Effector memory CD8-positive, alpha-beta T cell (primary cell): ENCODE measurements at regions not wholly inside any gene's neighbourhood (a gene's known extent, or its start where the extent isn't known, plus 50 kb on each side); places are given as distances from the start of the nearest gene placed in this dataset.

Experiments
- ATAC-seq: fragments of 150-1000 bp; cut with Tn5 transposase; replicated peaks from 2 replicates; pipeline ENCODE4 v1.10.0; 2021; ENCODE audit warnings: mild to moderate bottlenecking, moderate library complexity
- DNase-seq, 3 experiments: peaks; one replicate each; pipeline ENCODE4 v3.0.0; 2021
- H3K27ac Mint-ChIP-seq, 2 donors: one replicate each; pipeline ENCODE4 v1.8.0; 2022; ENCODE audit warnings: mild to moderate bottlenecking in 2 of 2, mixed read lengths in 2 of 2, moderate library complexity in 2 of 2
- H3K27me3 Mint-ChIP-seq, 2 donors: one replicate each; pipeline ENCODE4 v1.8.0; 2022; ENCODE audit warnings: mixed read lengths in 2 of 2
- H3K36me3 Mint-ChIP-seq: one replicate; pipeline ENCODE4 v1.8.0; 2022; ENCODE audit warnings: mild to moderate bottlenecking, moderate library complexity, mixed read lengths; ENCODE audit not compliant: insufficient read depth
- H3K4me1 Mint-ChIP-seq, 2 donors: one replicate each; pipeline ENCODE4 v1.8.0; 2022; ENCODE audit warnings: low read depth in 2 of 2, mixed read lengths in 2 of 2
- H3K4me3 Mint-ChIP-seq, 2 donors: one replicate each; pipeline ENCODE4 v1.8.0; 2022; ENCODE audit warnings: mild to moderate bottlenecking in 2 of 2, mixed read lengths in 2 of 2, moderate library complexity in 2 of 2
- H3K9me3 Mint-ChIP-seq, 2 donors: one replicate each; pipeline ENCODE4 v1.8.0; 2022; ENCODE audit warnings: mixed read lengths in 2 of 2

- Mint-ChIP-seq H3K4me3 (no peak overlapping the region), H3K27me3 (no peaks in the 10 kb centered on the region), H3K9me3 (peaks cover 2 to 7% of the 10 kb centered on the region in 2 donors), H3K27ac (no peak overlapping the region), H3K4me1 (no peaks in the 10 kb centered on the region), H3K36me3 (no peaks in the 10 kb centered on the region)
- ATAC-seq = no peak
- no peak for DNase-seq
These were observed 89.4 kb upstream of the TLL1 start for GRCh38 chr4:165783626-165784025.

GRCh38 chr4:165784672-165785071 is 88.4 kb upstream of the TLL1 start:
- Mint-ChIP-seq H3K9me3 (peaks cover 2 to 7% of the 10 kb centered on the region in 2 donors), H3K27ac (no peak overlapping the region), H3K4me3 (no peak overlapping the region), H3K27me3 (no peaks in the 10 kb centered on the region), H3K36me3 (no peaks in the 10 kb centered on the region), H3K4me1 (no peaks in the 10 kb centered on the region)
- ATAC-seq (no peak), DNase-seq (no peak)

- DNase-seq = no peak
- ATAC-seq = no peak
- Mint-ChIP-seq H3K27me3 (no peaks in the 10 kb centered on the region), H3K9me3 (peaks cover 2 to 7% of the 10 kb centered on the region in 2 donors), H3K4me3 (no peak overlapping the region), H3K36me3 (no peaks in the 10 kb centered on the region), H3K27ac (no peak overlapping the region), H3K4me1 (no peaks in the 10 kb centered on the region)
These were observed 87.7 kb upstream of the TLL1 start for GRCh38 chr4:165785337-165785736.

- H3K4me3 Mint-ChIP-seq = no peak overlapping the region
- no peaks in the 10 kb centered on the region for H3K9me3 Mint-ChIP-seq
- no peak overlapping the region for H3K27ac Mint-ChIP-seq
- H3K36me3 Mint-ChIP-seq = no peaks in the 10 kb centered on the region
- no peak for DNase-seq
- ATAC-seq = no peak
- no peaks in the 10 kb centered on the region for H3K27me3 Mint-ChIP-seq
- no peaks in the 10 kb centered on the region for H3K4me1 Mint-ChIP-seq
These were observed 85.3 kb upstream of the TLL1 start for GRCh38 chr4:165787516-165788274.

- Mint-ChIP-seq H3K9me3 (no peaks in the 10 kb centered on the region), H3K27ac (no peak overlapping the region), H3K4me1 (no peaks in the 10 kb centered on the region), H3K27me3 (no peaks in the 10 kb centered on the region), H3K4me3 (no peak overlapping the region), H3K36me3 (no peaks in the 10 kb centered on the region)
- DNase-seq (no peak), ATAC-seq (no peak)
These were observed 84.2 kb upstream of the TLL1 start for GRCh38 chr4:165788686-165789463.

- ATAC-seq (no peak), DNase-seq (no peak)
- Mint-ChIP-seq H3K27ac (no peak overlapping the region), H3K4me3 (no peak overlapping the region), H3K36me3 (no peaks in the 10 kb centered on the region), H3K9me3 (peaks cover 7 to 9% of the 10 kb centered on the region in 2 donors), H3K27me3 (no peaks in the 10 kb centered on the region), H3K4me1 (no peaks in the 10 kb centered on the region)
These were observed 79.8 kb upstream of the TLL1 start for GRCh38 chr4:165793236-165793635.

DNA sequence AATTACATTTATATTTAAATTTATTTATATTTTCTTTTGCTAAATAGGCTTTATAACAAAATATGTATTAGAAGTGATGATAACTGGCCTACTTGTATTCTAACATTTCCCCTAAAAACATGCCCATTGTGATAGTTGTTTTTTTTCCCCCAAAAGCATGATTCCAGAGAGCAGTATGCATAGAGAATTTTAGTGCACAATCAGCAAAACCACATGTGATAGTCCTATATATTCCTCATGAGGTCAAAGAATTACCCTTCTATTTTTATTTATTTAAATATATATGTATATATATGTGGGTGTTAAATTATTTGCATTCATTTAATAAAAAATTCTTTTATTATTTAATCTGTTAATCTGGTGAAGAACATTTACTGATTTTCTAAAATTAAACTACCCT is 78.2 kb upstream of the TLL1 start:
- no peaks in the 10 kb centered on the region for H3K36me3 Mint-ChIP-seq
- H3K4me1 Mint-ChIP-seq = no peaks in the 10 kb centered on the region
- no peak for ATAC-seq
- H3K27me3 Mint-ChIP-seq = no peaks in the 10 kb centered on the region
- no peak overlapping the region for H3K27ac Mint-ChIP-seq
- no peak for DNase-seq
- H3K4me3 Mint-ChIP-seq = no peak overlapping the region
- H3K9me3 Mint-ChIP-seq = peaks cover 7 to 9% of the 10 kb centered on the region in 2 donors

- no peaks in the 10 kb centered on the region for H3K27me3 Mint-ChIP-seq
- H3K4me3 Mint-ChIP-seq = no peak overlapping the region
- ATAC-seq = no peak
These were observed 73.6 kb upstream of the TLL1 start for GRCh38 chr4:165799384-165799815.

GRCh38 chr4:165802452-165802851 is 70.6 kb upstream of the TLL1 start:
- Mint-ChIP-seq H3K36me3 (no peaks in the 10 kb centered on the region), H3K9me3 (peaks cover 3 to 5% of the 10 kb centered on the region in 2 donors), H3K4me1 (no peaks in the 10 kb centered on the region), H3K4me3 (no peak overlapping the region), H3K27me3 (no peaks in the 10 kb centered on the region), H3K27ac (no peak overlapping the region)
- ATAC-seq = no peak
- no peak for DNase-seq

More at GRCh38 chr4:165799384-165799815, 73.6 kb upstream of the TLL1 start:
- Mint-ChIP-seq H3K36me3 (no peaks in the 10 kb centered on the region), H3K9me3 (peaks cover 5 to 9% of the 10 kb centered on the region in 2 donors), H3K4me1 (no peaks in the 10 kb centered on the region), H3K27ac (no peak overlapping the region)
- no peak for DNase-seq

DNA sequence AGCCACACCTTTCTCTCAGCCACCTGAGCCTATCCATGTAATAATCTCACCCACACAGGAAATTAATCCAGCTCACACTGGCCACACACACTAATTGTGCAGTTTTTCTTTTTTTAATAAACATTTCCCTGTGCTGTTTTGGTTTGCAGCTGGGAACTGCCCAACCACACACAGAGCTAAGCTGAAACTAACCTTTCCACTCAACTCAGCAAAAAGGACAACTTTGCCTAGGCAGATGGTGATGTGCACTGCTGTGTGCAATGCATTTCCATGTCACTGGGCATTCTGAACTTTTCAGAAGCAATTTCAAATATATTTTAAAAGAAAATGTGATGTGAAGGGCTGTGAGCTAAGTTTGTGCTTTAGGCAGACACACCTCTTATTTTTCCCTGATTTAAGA is 70.0 kb upstream of the TLL1 start:
- Mint-ChIP-seq H3K4me1 (no peaks in the 10 kb centered on the region), H3K36me3 (no peaks in the 10 kb centered on the region), H3K27me3 (no peaks in the 10 kb centered on the region), H3K27ac (no peak overlapping the region), H3K4me3 (no peak overlapping the region), H3K9me3 (peaks cover 0 to 1% of the 10 kb centered on the region in 2 donors)
- ATAC-seq (no peak), DNase-seq (no peak)

DNA sequence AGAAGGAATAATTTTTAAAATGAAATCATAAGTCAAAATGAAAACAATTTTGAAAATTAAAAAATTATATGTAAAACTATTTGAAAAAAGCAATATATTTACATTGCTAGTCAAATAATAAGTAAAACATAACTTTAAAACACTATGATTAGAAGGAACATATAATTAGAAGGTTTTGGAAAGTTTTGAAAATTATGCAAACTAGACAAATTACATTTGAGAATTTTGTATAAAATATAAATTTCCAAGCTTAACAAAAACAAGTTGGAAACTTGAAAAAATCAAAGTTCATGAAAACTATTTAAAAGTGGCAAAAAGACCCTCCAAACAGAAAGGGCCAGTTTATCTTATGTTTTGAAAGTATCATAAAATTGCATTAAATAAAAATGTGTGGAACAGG is 67.6 kb upstream of the TLL1 start:
- Mint-ChIP-seq H3K4me1 (no peaks in the 10 kb centered on the region), H3K9me3 (peaks cover 0 to 1% of the 10 kb centered on the region in 2 donors), H3K27me3 (no peaks in the 10 kb centered on the region), H3K4me3 (no peak overlapping the region), H3K36me3 (no peaks in the 10 kb centered on the region), H3K27ac (no peak overlapping the region)
- no peak for DNase-seq
- ATAC-seq = no peak

DNA sequence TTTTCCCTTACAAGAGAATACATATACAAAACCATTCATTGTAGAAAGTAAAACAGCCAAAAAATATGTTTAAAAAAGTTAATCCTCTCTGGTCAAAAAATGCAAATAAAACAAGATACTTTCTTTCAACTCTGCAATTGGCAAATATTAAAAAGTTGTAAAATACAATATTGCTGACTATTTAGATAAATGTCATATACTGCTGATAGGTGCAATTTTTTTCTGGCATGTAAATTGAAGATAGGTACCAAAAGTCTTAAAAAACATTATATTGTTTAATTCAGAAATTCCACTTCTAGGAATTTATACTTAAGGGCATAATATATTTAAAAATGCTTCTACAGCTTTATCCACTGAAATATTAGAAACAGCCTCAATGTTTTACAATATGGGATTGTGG is 66.4 kb upstream of the TLL1 start:
- Mint-ChIP-seq H3K36me3 (no peaks in the 10 kb centered on the region), H3K27ac (no peak overlapping the region), H3K27me3 (no peaks in the 10 kb centered on the region), H3K4me1 (no peaks in the 10 kb centered on the region), H3K4me3 (no peak overlapping the region), H3K9me3 (peaks cover 0 to 1% of the 10 kb centered on the region in 2 donors)
- ATAC-seq (no peak), DNase-seq (no peak)

GRCh38 chr4:165810726-165811125 is 62.3 kb upstream of the TLL1 start:
- DNase-seq = no peak
- Mint-ChIP-seq H3K27me3 (no peaks in the 10 kb centered on the region), H3K27ac (no peak overlapping the region), H3K4me3 (no peak overlapping the region), H3K9me3 (peaks cover 0 to 7% of the 10 kb centered on the region in 2 donors), H3K36me3 (no peaks in the 10 kb centered on the region), H3K4me1 (no peaks in the 10 kb centered on the region)
- no peak for ATAC-seq

GRCh38 chr4:165813606-165814005 is 59.4 kb upstream of the TLL1 start:
- no peak overlapping the region for H3K4me3 Mint-ChIP-seq
- H3K27ac Mint-ChIP-seq = no peak overlapping the region
- H3K36me3 Mint-ChIP-seq = no peaks in the 10 kb centered on the region
- ATAC-seq (no peak), DNase-seq (no peak)
- peaks cover 6 to 7% of the 10 kb centered on the region in 2 donors for H3K9me3 Mint-ChIP-seq
- no peaks in the 10 kb centered on the region for H3K4me1 Mint-ChIP-seq
- H3K27me3 Mint-ChIP-seq = no peaks in the 10 kb centered on the region
